ENCODE measurements at regions not wholly inside any gene's neighbourhood (a gene's known extent, or its start where the extent isn't known, plus 50 kb on each side); places are given as distances from the start of the nearest gene placed in this dataset.
A peak's percentile ranks its signal among the peaks of the same experiment; 100 is the strongest.
"Not testable (repeated sequence)": the region's sequence is repeated elsewhere in the genome, so short reads cannot be mapped to it uniquely, and the experiment has no call there.

DNA sequence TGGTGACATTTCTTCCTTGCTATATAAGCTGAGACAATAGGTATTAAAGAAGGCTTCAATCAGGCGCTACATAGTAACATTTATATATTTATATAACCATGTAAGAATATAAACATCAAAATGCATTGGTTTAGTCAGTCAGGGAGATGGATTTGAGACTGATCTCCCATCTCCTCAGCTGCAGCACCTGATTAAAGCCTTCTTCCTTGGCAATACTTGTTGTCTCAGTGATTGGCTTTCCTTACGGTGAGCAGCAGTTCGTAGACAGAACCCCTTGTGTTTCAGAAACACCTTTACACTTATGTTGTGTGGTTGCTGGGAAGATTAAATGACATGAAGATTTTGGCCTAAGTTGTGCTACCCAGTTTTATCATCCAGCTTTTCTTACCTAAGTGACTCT, 323.3 kb upstream of the DUSP10 start:
- DNase-seq (no peak), ATAC-seq (ENCODE audit: poor library complexity) (no peak)
- intact Hi-C loops (cut with DNase I), result no loop called here

DNA sequence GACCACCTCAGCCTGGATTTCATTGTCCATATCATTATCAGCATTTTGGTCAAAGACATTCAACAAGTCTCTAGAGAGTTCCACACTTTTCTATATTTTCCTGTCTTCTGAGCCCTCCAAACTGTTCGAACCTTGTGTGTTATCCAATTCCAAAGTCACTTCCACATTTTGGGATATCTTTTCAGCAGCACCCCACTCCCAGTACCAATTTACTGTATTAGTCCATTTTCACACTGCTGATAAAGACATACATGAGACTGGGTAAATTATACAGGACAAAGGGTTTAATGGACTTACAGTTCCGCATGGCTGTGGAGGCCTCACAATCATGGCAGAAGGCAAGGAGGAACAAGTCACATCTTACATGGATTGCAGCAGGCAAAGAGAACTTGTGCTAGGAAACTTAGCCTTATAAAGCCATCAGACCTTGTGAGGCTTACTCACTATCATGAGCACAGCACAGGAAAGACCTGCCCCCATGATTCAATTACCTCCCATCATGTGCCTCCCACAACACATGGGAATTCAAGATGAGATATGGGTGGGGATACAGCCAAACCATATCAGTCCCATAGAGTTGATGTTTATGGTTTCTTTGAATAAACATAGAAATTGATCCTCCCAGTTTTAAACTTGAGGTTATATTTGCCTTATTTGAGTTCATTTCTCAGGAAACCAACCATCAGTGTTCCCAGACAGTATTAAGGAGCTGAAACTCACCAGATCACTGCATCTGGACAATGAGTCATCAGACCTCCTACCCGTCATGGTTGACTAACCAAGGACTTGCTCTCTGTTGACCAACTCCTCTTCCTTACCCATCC, 322.7 kb upstream of the DUSP10 start:
- intact Hi-C loops (cut with DNase I), result no loop called here
- DNase-seq, result no peak
- no peak for ATAC-seq (ENCODE audit: poor library complexity)

DNA sequence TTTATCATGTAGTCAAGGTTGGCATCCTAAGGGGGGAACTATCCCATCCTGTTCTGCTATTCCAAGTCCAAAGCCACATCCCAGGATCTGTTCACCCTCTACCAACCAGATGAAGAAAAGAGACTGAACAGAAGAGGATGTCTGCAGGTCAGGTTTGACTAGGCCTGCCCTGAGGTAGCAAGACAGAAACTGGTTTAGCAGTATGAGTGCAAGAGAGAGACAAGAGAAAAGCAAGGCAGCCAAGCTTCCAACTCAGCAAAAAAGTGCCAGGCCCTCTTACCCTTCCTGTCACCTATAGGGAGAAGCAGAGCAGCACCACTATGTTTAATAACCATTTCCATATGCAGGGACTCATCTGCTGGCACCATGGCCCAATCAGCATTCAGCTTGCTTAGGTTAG, 320.8 kb upstream of the DUSP10 start:
- ATAC-seq (ENCODE audit: poor library complexity) (no peak), DNase-seq (no peak)
- intact Hi-C loops (cut with DNase I), result no loop called here

DNA sequence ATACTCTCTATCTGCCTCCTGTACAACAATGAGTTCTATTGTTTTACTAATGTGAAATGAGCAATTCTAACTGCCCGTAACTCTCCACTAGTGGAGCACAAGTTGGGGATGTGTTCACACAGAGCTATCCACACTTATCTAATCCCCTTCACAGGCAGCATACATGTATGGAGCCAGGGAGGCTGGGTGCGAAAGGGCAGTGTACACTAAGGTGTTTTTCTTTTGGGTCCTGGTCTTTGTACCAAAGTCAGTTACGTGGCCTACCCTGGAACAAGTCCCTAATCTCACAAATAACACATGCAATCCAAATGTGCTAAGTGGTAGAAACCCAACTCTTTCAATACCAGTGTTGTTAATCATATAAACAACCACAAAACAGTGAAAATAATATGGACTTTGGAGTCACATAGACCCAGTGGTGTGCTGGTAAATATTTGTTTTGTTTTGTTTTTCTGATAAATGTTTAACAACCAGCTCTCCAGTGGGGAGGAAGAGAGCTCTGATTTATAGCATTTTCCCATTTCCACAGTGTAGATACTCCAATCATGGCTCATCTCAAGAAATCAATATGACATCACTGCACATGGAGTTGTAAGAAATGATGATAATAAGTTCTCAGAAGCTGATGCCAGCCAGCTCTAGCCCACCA, 319.9 kb upstream of the DUSP10 start:
- DNase-seq (no peak), ATAC-seq (ENCODE audit: poor library complexity) (no peak)
- intact Hi-C loops (cut with DNase I), result no loop called here

DNA sequence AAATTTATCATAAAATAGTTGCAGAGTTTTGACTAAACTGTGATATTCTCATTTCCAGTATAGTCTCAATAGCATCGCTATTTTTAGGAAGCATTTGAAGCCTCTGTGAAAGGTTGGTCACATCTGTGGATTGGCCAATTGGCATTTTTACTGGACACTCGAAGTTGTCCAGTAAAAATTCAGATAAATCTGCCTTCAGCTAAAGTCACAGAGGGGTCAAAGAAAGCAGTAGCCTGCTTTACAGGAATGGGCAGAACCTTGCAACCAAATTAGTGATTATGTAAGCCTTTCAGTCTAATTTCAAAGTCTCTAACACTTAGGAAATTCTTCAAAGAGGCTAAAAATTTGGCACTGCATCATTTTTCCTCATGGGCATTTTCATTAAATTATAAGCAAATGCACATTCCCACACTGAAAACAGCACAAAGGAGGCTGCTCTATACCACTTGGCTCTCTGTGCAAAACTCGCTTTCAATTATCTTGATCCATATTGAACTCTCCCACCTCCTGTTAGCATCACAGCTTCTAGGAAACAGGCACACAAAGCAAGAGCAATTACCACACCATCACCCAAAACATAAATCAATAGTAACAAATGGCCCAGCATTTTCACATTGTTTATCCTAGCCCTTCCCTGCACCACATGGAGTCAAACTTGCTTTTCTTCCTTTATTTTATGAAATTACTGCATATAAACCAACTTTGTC, 318.5 kb upstream of the DUSP10 start:
- DNase-seq (no peak), ATAC-seq (ENCODE audit: poor library complexity) (no peak)
- intact Hi-C loops (cut with DNase I), result no loop called here

DNA sequence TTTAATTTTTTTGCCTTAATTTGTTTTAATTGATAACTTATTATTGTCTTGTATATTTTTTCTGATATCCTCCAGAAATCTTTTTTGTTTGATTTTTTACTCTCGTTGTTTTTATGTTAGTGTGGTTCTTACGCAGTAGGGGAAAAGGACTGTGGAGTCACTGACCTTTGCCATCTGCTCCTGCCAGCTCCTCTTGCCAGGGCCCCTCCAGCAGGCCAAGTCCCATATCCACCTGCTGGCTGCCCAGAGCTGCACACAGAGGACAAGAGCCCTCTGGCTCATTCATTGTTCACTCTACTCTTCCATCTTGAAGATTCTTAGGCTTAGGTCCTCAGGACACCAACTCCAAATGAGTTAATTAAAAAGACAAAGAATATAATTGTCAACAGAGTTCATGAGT, 316.4 kb upstream of the DUSP10 start:
- intact Hi-C loops (cut with DNase I), result no loop called here
- DNase-seq (no peak), ATAC-seq (ENCODE audit: poor library complexity) (no peak)

DNA sequence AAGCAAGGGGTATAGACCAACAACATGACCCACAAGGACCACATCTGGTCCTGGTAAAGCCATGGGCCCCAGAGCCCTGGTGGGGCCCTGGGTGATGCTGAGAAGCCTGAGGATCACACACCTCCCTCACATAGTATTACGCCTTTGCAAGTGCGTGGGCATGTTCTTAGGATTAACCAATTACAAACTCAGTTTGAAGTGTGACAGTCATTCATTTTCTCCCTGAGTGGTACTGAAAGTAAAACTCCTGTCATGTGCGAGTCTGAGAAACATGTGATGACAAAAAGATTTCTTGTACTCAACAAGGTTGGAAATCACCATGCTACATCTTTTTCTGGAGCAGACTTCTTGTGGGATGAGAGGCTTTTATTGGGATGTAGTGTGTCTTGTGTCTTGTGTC, 315.3 kb upstream of the DUSP10 start:
- DNase-seq, result no peak
- ATAC-seq (ENCODE audit: poor library complexity), result no peak
- intact Hi-C loops (cut with DNase I), result no loop called here

DNA sequence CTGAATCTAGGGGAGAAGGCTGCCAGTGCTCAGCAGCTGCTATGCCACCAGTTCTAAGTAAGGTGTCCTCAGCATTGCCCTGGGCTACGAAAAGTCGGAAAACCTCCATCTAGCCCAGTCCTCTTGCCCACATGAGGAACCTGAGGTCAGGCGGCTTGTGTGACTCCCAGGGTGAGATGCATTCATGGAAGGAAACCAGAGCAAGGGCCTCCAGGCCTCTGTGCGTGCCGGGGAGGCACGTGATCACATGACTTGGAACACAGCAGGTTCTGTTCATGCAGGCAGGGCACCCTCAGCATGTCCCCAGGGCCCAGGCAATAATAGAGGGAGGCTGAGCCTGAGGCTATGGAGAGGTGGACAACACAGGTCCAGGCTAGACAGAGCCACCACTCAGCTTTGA, 312.5 kb upstream of the DUSP10 start:
- intact Hi-C loops (cut with DNase I), result no loop called here
- DNase-seq (no peak), ATAC-seq (ENCODE audit: poor library complexity) (no peak)

DNA sequence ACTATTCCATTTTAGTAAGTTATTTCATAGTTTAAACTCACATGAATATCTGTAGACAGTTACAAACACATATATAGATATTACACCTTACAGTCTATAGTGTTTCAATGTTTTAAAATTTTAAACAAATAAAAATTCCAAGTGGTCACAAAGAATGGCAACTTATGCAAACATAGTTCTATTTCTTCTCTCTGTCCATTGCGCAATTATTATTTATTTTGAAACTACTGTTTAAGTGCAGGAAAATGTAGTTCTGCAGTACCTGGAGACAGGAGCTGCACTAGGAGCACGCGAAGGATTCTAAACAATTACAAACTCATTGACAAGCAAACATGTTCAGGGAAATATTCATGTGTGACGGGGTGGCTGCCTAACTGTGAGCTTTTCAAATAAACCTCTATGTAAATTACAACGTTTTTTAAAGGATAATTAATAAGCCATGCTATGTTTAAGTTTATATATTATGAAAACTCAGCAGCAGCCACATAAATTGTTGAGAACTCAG, 312.0 kb upstream of the DUSP10 start:
- ATAC-seq (ENCODE audit: poor library complexity) (no peak), DNase-seq (no peak)
- intact Hi-C loops (cut with DNase I), result no loop called here

DNA sequence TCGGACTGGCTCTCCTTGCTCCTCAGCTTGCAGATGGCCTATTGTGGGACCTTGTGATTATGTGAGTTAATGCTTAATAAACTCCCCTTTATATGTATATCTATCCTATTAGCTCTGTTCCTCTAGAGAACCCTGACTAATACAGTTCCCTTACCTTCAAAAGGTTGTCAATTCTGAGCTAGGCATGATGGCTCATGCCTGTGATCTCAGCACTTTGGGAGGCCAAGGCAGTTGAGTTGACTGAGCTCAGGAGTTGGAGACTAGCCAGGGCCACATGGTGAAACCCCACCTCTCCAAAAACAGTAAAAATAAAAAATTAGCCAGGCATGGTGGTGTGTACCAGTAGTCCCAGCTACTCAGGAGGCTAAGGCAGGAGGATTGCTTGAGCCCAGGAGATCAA, 309.4 kb upstream of the DUSP10 start:
- intact Hi-C loops (cut with DNase I); ATAC-seq (ENCODE audit: poor library complexity); DNase-seq: not testable (repeated sequence)

DNA sequence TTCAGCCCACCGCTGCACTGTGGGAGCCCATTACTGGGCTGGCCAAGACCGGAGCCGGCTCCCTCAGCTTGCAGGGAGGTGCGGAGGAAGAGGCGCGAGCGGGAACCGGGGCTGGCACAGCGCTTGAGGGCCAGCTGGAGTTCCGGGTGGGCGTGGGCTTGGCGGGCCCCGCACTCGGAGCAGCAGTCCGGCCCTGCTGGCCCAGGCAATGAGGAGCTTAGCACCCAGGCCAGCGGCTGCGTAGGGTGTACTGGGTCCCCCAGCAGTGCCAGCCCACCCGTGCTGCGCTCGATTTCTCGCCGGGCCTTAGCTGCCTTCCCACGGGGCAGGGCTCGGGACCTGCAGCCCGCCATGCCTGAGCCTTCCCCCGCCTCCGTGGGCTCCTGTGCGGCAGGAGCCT, 307.8 kb upstream of the DUSP10 start:
- DNase-seq; ATAC-seq (ENCODE audit: poor library complexity); intact Hi-C loops (cut with DNase I): not testable (repeated sequence)

DNA sequence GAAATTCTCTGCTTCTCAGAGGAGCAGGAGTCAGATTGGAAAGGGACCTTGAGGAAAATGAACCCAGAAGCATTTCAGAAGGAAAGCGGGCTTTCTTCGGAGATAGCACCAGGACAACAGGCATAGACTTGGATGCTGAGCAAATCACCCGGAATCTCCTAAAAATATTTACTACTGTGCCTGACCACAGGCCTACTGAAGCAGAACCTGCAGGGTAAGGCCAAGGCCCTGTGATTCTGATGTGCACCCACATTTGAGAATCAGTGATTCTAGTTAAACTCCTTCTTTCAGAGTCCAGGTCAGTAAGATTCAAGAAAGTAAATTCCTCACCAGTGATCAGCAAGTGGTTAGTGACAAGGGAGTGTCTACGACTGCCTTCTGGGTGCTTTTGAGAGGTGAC, 307.3 kb upstream of the DUSP10 start:
- ATAC-seq (ENCODE audit: poor library complexity) (no peak), DNase-seq (no peak)
- intact Hi-C loops (cut with DNase I), result no loop called here

DNA sequence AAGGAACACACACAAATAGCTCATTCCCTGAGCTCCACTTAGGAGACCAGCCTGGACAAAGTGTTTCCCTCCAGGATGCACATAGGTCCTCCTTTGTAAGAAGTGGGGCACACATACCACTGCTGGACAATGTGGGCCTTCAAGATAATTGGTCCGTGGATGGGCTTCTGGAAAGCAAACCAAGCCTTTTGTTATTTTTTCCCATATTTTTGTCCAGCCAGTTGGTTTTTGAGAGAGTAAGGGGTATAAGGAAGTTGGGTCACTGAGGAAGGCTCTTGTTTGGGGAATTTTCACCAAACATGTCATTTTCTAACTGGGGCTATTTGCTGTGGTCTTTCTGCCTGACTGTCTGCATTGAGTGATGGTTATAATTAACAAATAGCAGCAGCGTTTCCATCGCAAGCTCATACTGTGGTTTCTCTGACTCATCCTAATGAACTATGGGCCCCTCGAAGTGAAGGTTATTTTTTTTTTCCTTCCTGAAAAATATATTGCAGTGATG, 306.3 kb upstream of the DUSP10 start:
- no peak for ATAC-seq (ENCODE audit: poor library complexity)
- no peak for DNase-seq
- intact Hi-C loops (cut with DNase I), result no loop called here

DNA sequence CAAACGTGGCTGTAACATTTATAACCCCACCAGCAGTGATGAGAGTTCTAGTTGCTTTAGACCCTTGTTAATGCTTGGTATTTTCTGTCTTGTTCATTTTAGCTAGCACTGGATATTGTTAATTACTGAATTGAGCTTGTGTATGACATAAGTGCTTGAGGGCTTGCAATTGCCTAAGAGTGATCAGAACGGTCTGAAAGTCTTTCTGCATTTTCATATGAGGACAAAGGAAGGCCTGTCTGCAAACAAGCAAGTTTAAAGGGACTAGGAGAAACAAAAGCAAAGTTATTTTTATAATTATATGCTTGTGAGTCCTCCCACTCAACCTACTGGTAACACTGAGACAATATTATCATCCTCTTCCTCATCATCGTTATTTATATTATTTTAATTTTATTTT, 305.5 kb upstream of the DUSP10 start:
- intact Hi-C loops (cut with DNase I), result no loop called here
- DNase-seq (no peak), ATAC-seq (ENCODE audit: poor library complexity) (no peak)

DNA sequence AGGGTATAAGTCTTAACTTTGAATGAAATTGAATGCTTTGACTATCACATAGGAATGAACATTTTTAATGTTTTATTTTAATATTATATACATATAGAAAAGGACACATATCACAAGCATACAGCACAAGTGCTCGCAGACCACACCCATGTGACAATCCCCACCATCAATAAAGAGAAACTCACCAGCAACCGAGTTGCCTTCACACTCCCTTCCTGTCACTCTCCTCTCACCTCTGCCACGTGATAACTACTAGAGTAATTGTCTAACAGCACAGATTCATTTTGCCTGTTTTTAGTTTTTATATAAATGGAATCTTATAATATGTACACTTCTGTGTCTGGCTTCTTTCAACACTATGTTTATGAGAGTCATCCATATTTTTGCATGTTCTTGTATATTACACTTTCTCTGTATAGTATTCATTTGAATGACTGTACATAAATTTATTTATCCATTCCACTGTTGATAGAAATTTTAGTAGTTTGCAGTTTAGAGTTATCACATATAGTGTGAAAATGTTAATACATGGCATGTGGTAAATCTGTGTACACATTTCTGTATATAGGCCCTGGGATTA, 304.9 kb upstream of the DUSP10 start:
- intact Hi-C loops (cut with DNase I), result no loop called here
- ATAC-seq (ENCODE audit: poor library complexity) (no peak), DNase-seq (no peak)

DNA sequence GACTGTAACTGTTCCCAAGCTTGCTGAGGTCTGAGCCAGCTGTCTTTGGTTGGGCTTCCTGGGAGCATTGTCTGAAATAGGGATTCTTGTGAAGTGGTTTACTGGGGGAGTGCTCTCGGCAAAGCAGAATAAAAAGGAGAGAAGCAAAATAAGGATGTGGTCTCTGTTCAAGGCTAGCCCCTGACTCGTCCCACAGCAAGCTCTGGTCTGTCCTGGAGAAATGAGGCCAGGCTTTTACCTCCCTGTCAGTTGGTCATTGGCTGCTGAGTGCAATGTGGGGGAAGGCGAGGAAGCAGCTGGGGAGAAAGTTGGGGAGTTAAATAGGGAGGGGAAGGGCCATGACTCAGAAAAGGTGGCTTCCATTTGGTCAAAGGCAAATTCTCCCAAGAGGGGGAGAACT, 303.9 kb upstream of the DUSP10 start:
- ATAC-seq (ENCODE audit: poor library complexity), result no peak
- intact Hi-C loops (cut with DNase I), result no loop called here
- DNase-seq, result no peak

DNA sequence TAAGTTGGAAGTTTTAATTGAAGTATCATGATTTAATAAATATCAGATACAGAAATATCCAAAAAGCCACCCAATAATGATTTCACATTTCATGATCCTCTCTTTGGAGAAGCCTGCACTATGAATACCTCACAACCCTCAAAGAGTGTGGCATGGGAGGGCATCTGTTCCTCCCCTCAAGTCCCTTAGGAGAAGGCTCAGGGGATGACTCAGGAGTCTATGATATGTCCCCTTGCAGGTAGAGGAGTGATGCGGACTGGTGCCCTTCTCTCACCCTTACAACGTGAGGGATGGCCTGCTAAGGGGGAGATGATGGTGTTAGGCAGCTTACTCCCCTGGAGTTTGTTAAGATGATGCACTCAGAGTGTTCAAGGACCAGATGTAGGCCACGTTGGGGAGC, 303.3 kb upstream of the DUSP10 start:
- no peak for ATAC-seq (ENCODE audit: poor library complexity)
- no peak for DNase-seq
- intact Hi-C loops (cut with DNase I), result no loop called here

DNA sequence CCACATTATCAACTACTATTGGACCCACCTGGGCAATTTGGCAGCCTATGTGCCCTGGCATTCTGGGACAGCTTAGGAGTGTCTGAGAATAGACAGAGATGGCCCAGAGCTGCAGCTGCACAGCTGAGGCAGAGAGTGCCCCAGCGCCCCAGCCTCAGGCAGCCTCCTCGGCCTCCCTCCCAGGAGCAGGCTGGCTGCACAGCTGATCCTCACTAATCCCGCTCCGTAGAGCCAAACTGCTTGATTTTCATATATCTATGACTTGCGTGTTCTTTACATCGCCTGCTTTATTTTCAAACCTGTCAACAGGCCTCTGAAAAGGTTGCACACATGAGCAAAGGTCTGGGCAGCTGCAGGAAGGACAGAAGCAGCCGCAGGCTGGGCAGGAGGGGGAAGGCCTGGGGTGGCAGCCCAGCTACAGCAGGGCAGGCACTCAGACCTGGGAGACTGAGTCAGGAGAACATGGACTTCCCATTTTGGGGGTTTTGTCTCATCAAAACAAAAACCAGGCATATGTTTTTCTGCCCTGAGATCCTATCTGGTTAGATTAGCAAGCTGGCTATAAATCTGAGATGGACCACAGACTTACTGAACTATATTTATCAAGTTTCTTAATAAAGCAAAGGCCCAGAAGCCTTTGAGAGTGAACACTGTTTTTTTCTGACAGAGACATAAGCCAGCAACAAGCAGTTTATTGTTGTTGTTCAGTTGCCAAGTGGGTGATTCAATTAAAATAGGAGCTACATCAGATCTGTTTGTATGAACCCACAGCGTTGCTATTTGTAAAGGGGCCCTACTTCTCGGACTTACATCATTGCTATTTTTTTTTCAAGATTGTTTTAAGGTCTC, 301.8 kb upstream of the DUSP10 start:
- intact Hi-C loops (cut with DNase I), result no loop called here
- DNase-seq, result peak; percentile 44
- ATAC-seq (ENCODE audit: poor library complexity), result peak; percentile 77
